ENCODE measurements at regions not wholly inside any gene's neighbourhood (a gene's known extent, or its start where the extent isn't known, plus 50 kb on each side); places are given as distances from the start of the nearest gene placed in this dataset.
A peak's percentile ranks its signal among the peaks of the same experiment; 100 is the strongest.

DNA sequence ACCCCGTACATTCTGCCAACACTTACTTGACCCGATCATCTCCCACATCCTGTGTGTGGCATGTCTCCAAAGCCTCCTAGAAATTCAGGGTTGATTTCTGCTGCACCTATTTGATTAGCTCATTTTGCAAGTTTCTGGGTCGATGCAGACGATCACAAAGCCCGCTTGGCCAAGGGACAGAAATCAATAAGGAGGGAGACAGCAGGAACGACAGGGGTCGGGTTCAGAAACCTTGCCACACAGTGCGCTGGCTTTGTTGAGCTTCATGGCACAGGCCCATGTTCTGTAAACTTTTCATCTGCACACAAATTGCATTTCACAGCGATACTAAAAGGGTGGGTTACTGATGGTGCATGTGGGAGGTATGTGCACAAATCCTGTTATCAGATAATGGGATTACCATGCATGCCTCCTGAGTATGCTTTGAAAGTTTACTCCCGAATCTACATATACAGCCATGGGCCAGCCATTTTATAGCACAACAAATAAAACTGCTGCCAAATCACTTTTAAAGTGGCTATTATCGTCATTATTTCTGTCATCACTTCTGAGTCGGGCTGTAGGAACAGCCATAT, 95.9 kb upstream of the ATP11B start:
- no TSS peak for BruUV-seq (replicated peaks)
- no peaks in the 10 kb centered on the region for H3K4me1 ChIP-seq (ENCODE audit: control insufficient read depth, insufficient read depth, low read length)
- H3K79me1 ChIP-seq (ENCODE audit: low read depth in 1 of 2, low read length in 2 of 2) = no peaks in the 10 kb centered on the region
- no peak overlapping the region for H3K4me2 ChIP-seq (ENCODE audit: low read depth, low read length)
- no peak overlapping the region for H3K27ac ChIP-seq (ENCODE audit: insufficient read depth, low read length)
- no peak overlapping the region for H2AK9ac ChIP-seq (replicated peaks; ENCODE audit: low read depth, low read length, poor library complexity)
- ATAC-seq (ENCODE audit: low read depth) (no peak), DNase-seq (no peak)
- H4K91ac ChIP-seq (ENCODE audit: insufficient read depth, low read depth, low read length) = no peak overlapping the region
- H3K14ac ChIP-seq (replicated peaks; ENCODE audit: low read depth, low read length) = no peak overlapping the region
- no peak overlapping the region for H3K18ac ChIP-seq (ENCODE audit: low read depth, low read length)
- H3K9me3 ChIP-seq (ENCODE audit: control insufficient read depth, insufficient read depth, low read length) = no peaks in the 10 kb centered on the region
- ChIA-PET POLR2A (ENCODE audit: unreplicated experiment) (no interaction called here), CTCF (no interaction called here)
- H2BK5ac ChIP-seq (ENCODE audit: low read depth, low read length, poor library complexity, severe bottlenecking) = no peak overlapping the region
- no peak overlapping the region for H2BK15ac ChIP-seq (ENCODE audit: low read depth, low read length)
- H3K27me3 ChIP-seq (ENCODE audit: control insufficient read depth, insufficient read depth, low read length) = peaks cover 4% of the 10 kb centered on the region
- no peak for TF ChIP-seq RCOR1 (IDR thresholded peaks at IDR 0.05; ENCODE audit: insufficient replicate concordance, low read length)
- TF ChIP-seq FOS (IDR thresholded peaks at IDR 0.05; ENCODE audit: low read depth, low read length) = no peak
- no peak for TF ChIP-seq BHLHE40 (IDR thresholded peaks at IDR 0.05; ENCODE audit: low read depth, low read length)
- TF ChIP-seq CHD1 (IDR thresholded peaks at IDR 0.05; ENCODE audit: low read depth, low read length) = no peak
- no peak for TF ChIP-seq POLR2A (IDR thresholded peaks at IDR 0.05; ENCODE audit: low read depth, low read length)
- TF ChIP-seq, protein P1, sequence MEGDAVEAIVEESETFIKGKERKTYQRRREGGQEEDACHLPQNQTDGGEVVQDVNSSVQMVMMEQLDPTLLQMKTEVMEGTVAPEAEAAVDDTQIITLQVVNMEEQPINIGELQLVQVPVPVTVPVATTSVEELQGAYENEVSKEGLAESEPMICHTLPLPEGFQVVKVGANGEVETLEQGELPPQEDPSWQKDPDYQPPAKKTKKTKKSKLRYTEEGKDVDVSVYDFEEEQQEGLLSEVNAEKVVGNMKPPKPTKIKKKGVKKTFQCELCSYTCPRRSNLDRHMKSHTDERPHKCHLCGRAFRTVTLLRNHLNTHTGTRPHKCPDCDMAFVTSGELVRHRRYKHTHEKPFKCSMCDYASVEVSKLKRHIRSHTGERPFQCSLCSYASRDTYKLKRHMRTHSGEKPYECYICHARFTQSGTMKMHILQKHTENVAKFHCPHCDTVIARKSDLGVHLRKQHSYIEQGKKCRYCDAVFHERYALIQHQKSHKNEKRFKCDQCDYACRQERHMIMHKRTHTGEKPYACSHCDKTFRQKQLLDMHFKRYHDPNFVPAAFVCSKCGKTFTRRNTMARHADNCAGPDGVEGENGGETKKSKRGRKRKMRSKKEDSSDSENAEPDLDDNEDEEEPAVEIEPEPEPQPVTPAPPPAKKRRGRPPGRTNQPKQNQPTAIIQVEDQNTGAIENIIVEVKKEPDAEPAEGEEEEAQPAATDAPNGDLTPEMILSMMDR (conservative IDR thresholded peaks at IDR 0.05; ENCODE audit: low read depth, low read length) = no peak
- no peak for TF ChIP-seq MAZ (IDR thresholded peaks at IDR 0.05; ENCODE audit: borderline replicate concordance, low read depth, low read length)
- TF ChIP-seq RAD21 (IDR thresholded peaks at IDR 0.05; ENCODE audit: low read length) = no peak
- no peak for TF ChIP-seq MAFK (IDR thresholded peaks at IDR 0.05; ENCODE audit: low read depth, low read length)
- TF ChIP-seq SMC3 (IDR thresholded peaks at IDR 0.05; ENCODE audit: low read depth, low read length) = no peak
- TF ChIP-seq RFX5 (IDR thresholded peaks at IDR 0.05; ENCODE audit: low read depth, low read length) = no peak
- no peak for TF ChIP-seq NFE2L2 (IDR thresholded peaks at IDR 0.05; ENCODE audit: low read depth, low read length)
- no peak for TF ChIP-seq CEBPB (IDR thresholded peaks at IDR 0.05; ENCODE audit: low read depth, low read length)
- TF ChIP-seq MXI1 (IDR thresholded peaks at IDR 0.05; ENCODE audit: borderline replicate concordance, low read depth, low read length) = no peak
- TF ChIP-seq, protein P2, sequence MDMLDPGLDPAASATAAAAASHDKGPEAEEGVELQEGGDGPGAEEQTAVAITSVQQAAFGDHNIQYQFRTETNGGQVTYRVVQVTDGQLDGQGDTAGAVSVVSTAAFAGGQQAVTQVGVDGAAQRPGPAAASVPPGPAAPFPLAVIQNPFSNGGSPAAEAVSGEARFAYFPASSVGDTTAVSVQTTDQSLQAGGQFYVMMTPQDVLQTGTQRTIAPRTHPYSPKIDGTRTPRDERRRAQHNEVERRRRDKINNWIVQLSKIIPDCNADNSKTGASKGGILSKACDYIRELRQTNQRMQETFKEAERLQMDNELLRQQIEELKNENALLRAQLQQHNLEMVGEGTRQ (IDR thresholded peaks at IDR 0.05; ENCODE audit: low read depth, low read length) = no peak
- TF ChIP-seq, protein P3, sequence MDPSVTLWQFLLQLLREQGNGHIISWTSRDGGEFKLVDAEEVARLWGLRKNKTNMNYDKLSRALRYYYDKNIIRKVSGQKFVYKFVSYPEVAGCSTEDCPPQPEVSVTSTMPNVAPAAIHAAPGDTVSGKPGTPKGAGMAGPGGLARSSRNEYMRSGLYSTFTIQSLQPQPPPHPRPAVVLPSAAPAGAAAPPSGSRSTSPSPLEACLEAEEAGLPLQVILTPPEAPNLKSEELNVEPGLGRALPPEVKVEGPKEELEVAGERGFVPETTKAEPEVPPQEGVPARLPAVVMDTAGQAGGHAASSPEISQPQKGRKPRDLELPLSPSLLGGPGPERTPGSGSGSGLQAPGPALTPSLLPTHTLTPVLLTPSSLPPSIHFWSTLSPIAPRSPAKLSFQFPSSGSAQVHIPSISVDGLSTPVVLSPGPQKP (IDR thresholded peaks at IDR 0.05; ENCODE audit: borderline replicate concordance, low read depth, low read length) = no peak
- no peak overlapping the region for H4K5ac ChIP-seq (ENCODE audit: low read depth, low read length)
- no peaks in the 10 kb centered on the region for H3K36me3 ChIP-seq (ENCODE audit: control insufficient read depth, insufficient read depth, low read length)
- dilution Hi-C loops (cut with HindIII; ENCODE audit: low sequenced_read_pairs, unreplicated experiment) = no loop called here
- H2AK5ac ChIP-seq (ENCODE audit: low read depth, low read length) = no peak overlapping the region
- 0% methylated on average over 2 of the region's 12 CpGs; no CpG with 5 or more reads in 1 of the 2 experiments for WGBS, 2 experiments (ENCODE audit: extremely low coverage in 2 of 2, insufficient read length in 1 of 2)
- H3K23ac ChIP-seq (ENCODE audit: low read depth, low read length) = no peak overlapping the region
- H3K4ac ChIP-seq (ENCODE audit: low read depth, low read length) = no peak overlapping the region
- no peak overlapping the region for H3K9ac ChIP-seq (ENCODE audit: low read depth, low read length)
- no peaks in the 10 kb centered on the region for H3K9me1 ChIP-seq (ENCODE audit: insufficient read depth, low read length)
- H2BK20ac ChIP-seq (ENCODE audit: low read depth, low read length) = no peak overlapping the region
- peak overlapping the region; percentile 51 for H2AFZ ChIP-seq (replicated peaks; ENCODE audit: low read length, poor library complexity)
- intact Hi-C loops (cut with micrococcal nuclease) = no loop called here
- no peak overlapping the region for H3K56ac ChIP-seq (ENCODE audit: extremely low read depth, insufficient read depth, low read length)
- H2BK120ac ChIP-seq (ENCODE audit: low read depth, low read length) = no peak overlapping the region
- no peaks in the 10 kb centered on the region for H4K20me1 ChIP-seq (ENCODE audit: insufficient read depth, low read length)
- in situ Hi-C loops (cut with MboI; ENCODE audit: low sequenced_read_pairs) = no loop called here
- no peak overlapping the region for H4K8ac ChIP-seq (ENCODE audit: low read depth in 2 of 2, low read length in 2 of 2)
- H3K4me3 ChIP-seq (ENCODE audit: insufficient read depth, low read depth, low read length) = no peak overlapping the region
